H9 (cell line): ENCODE measurements at regions not wholly inside any gene's neighbourhood (a gene's known extent, or its start where the extent isn't known, plus 50 kb on each side); places are given as distances from the start of the nearest gene placed in this dataset.

Experiments
- DNase-seq: peaks from one replicate; pipeline ENCODE4 v3.0.0-alpha.2; 2017
- H2AFZ ChIP-seq: one replicate; pipeline ENCODE4 v1.6.1; 2013; ENCODE audit warnings: mild to moderate bottlenecking, low read length, control low read depth, moderate library complexity
- H2AK5ac ChIP-seq: 2 replicates; pipeline ENCODE4 v1.6.1; 2013; ENCODE audit warnings: low read length, control low read depth, mixed read lengths; ENCODE audit not compliant: insufficient read length
- H2BK120ac ChIP-seq: one replicate; pipeline ENCODE4 v1.6.1; 2013; ENCODE audit warnings: low read depth, mild to moderate bottlenecking, low read length, control low read depth, inconsistent platforms; ENCODE audit not compliant: poor library complexity, severe bottlenecking
- H2BK12ac ChIP-seq: 2 replicates; pipeline ENCODE4 v1.6.1; 2013; ENCODE audit warnings: low read length, control low read depth, mixed read lengths, low read depth; ENCODE audit not compliant: insufficient read length
- H2BK15ac ChIP-seq: 2 replicates; pipeline ENCODE4 v1.6.1; 2013; ENCODE audit warnings: low read depth, low read length, control low read depth
- H2BK20ac ChIP-seq: one replicate; pipeline ENCODE4 v1.6.1; 2013; ENCODE audit warnings: low read depth, mild to moderate bottlenecking, low read length, control low read depth, inconsistent platforms; ENCODE audit not compliant: poor library complexity, severe bottlenecking
- H2BK5ac ChIP-seq: 2 replicates; pipeline ENCODE4 v1.6.1; 2013; ENCODE audit warnings: low read length, control low read depth, mixed read lengths; ENCODE audit not compliant: insufficient read length
- H3K14ac ChIP-seq: 2 replicates; pipeline ENCODE4 v1.6.1; 2013; ENCODE audit warnings: low read length, control low read depth; ENCODE audit not compliant: insufficient read depth
- H3K18ac ChIP-seq: 2 replicates; pipeline ENCODE4 v1.6.1; 2013; ENCODE audit warnings: low read depth, mild to moderate bottlenecking, mixed read lengths, low read length, control low read depth; ENCODE audit not compliant: insufficient read length
- H3K23ac ChIP-seq: 2 replicates; pipeline ENCODE4 v1.6.1; 2013; ENCODE audit warnings: low read length, control low read depth, mixed read lengths, low read depth; ENCODE audit not compliant: insufficient read length
- H3K23me2 ChIP-seq: 2 replicates; pipeline ENCODE4 v1.6.1; 2013; ENCODE audit warnings: low read depth, mild to moderate bottlenecking, mixed read lengths, low read length, control low read depth; ENCODE audit not compliant: insufficient read length, poor library complexity, severe bottlenecking
- H3K27ac ChIP-seq: 2 replicates; pipeline ENCODE4 v1.5.1; 2013; ENCODE audit warnings: low read length, control low read depth, mixed read lengths, low read depth; ENCODE audit not compliant: insufficient read length
- H3K27me3 ChIP-seq: 2 replicates; pipeline ENCODE4 v1.6.1; 2013; ENCODE audit warnings: low read length, control low read depth, inconsistent platforms; ENCODE audit not compliant: insufficient read depth
- H3K4ac ChIP-seq: 2 replicates; pipeline ENCODE4 v1.6.1; 2013; ENCODE audit warnings: low read depth, mild to moderate bottlenecking, control low read depth, inconsistent platforms, low read length, moderate library complexity
- H3K4me1 ChIP-seq: 2 replicates; pipeline ENCODE4 v1.6.1; 2013; ENCODE audit warnings: low read length, control low read depth, inconsistent platforms; ENCODE audit not compliant: insufficient read depth
- H3K4me2 ChIP-seq: 2 replicates; pipeline ENCODE4 v1.6.1; 2013; ENCODE audit warnings: low read length, control low read depth, mixed read lengths; ENCODE audit not compliant: insufficient read length, insufficient read depth
- H3K56ac ChIP-seq: 2 replicates; pipeline ENCODE4 v1.6.1; 2013; ENCODE audit warnings: low read depth, mild to moderate bottlenecking, mixed read lengths, low read length, control low read depth; ENCODE audit not compliant: insufficient read length
- H3K79me1 ChIP-seq: 2 replicates; pipeline ENCODE4 v1.6.1; 2013; ENCODE audit warnings: low read depth, mild to moderate bottlenecking, moderate library complexity, low read length, control low read depth, inconsistent platforms; ENCODE audit not compliant: insufficient read depth, poor library complexity, severe bottlenecking
- H3K79me2 ChIP-seq: 2 replicates; pipeline ENCODE4 v1.6.1; 2013; ENCODE audit warnings: low read length, control low read depth, inconsistent platforms; ENCODE audit not compliant: insufficient read depth
- H3K9ac ChIP-seq: 2 replicates; pipeline ENCODE4 v1.6.1; 2013; ENCODE audit warnings: low read length, control low read depth, mixed read lengths; ENCODE audit not compliant: insufficient read length; ENCODE audit errors: extremely low read depth
- H3K9me3 ChIP-seq: one replicate; pipeline ENCODE4 v1.6.1; 2013; ENCODE audit warnings: low read depth, low read length, inconsistent platforms; ENCODE audit not compliant: control insufficient read depth
- H3T11ph ChIP-seq: one replicate; pipeline ENCODE4 v1.6.1; 2013; ENCODE audit warnings: mild to moderate bottlenecking, low read length, control low read depth, inconsistent platforms
- H4K20me1 ChIP-seq: one replicate; pipeline ENCODE4 v1.6.1; 2013; ENCODE audit not compliant: control insufficient read depth, insufficient read length, insufficient read depth
- H4K5ac ChIP-seq: 2 replicates; pipeline ENCODE4 v1.6.1; 2013; ENCODE audit warnings: low read depth, mild to moderate bottlenecking, mixed read lengths, low read length, control low read depth; ENCODE audit not compliant: insufficient read length
- H4K8ac ChIP-seq: replicated peaks from 2 replicates; pipeline ENCODE4 v1.6.1; 2013; ENCODE audit warnings: low read length, control low read depth, mixed read lengths, low read depth; ENCODE audit not compliant: insufficient read length
- H4K91ac ChIP-seq: 2 replicates; pipeline ENCODE4 v1.6.1; 2013; ENCODE audit warnings: low read depth, mild to moderate bottlenecking, moderate library complexity, mixed read lengths, low read length, control low read depth; ENCODE audit not compliant: insufficient read length
- H3K27ac Mint-ChIP-seq, 3 experiments: 2 replicates in 2 of 3; 3 replicates in 1 of 3; pipeline ENCODE4 v1.8.0; 2020 to 2021; ENCODE audit warnings: mixed read lengths in 3 of 3, mild to moderate bottlenecking in 1 of 3, moderate library complexity in 1 of 3
- H3K27me3 Mint-ChIP-seq: 2 replicates; pipeline ENCODE4 v1.8.0; 2021; ENCODE audit warnings: low read depth, mild to moderate bottlenecking, moderate library complexity, mixed read lengths
- H3K36me3 Mint-ChIP-seq, 3 experiments: 2 replicates in 2 of 3; 3 replicates in 1 of 3; pipeline ENCODE4 v1.8.0; 2020 to 2021; ENCODE audit warnings: low read depth in 3 of 3, mixed read lengths in 3 of 3; ENCODE audit not compliant: insufficient read depth in 1 of 3
- H3K4me1 Mint-ChIP-seq, 2 experiments: 2 replicates each; pipeline ENCODE4 v1.8.0; 2020; ENCODE audit warnings: mixed read lengths in 2 of 2
- H3K4me3 Mint-ChIP-seq, 2 experiments: 2 replicates in 1 of 2; 3 replicates in 1 of 2; pipeline ENCODE4 v1.8.0; 2020 to 2021; ENCODE audit warnings: mild to moderate bottlenecking in 2 of 2, mixed read lengths in 2 of 2, moderate library complexity in 1 of 2
- H3K9me3 Mint-ChIP-seq, 2 experiments: 2 replicates in 1 of 2; 3 replicates in 1 of 2; pipeline ENCODE4 v1.8.0; 2020; ENCODE audit warnings: mild to moderate bottlenecking in 2 of 2, mixed read lengths in 2 of 2, moderate library complexity in 1 of 2
- CTCF ChIP-seq: fragments of 200-600 bp; sonication (generic); conservative IDR thresholded peaks from 3 replicates; pipeline ENCODE4 v1.8.0; 2021; ENCODE audit warnings: antibody characterized with exemption, mild to moderate bottlenecking
- WGBS: extraction: QIAGEN DNeasy Blood & Tissue Kit; methylation state at CpG from one replicate; pipeline ENCODE4 v1.1.7; 2013; ENCODE audit warnings: missing lambda C conversion rate, low lambda C conversion rate, mixed read lengths; ENCODE audit not compliant: insufficient read length; ENCODE audit errors: extremely low coverage; 5-methylcytosine and 5-hydroxymethylcytosine counted together

- no peak for DNase-seq
- Histone ChIP-seq H4K8ac (no peak overlapping the region), H3K9ac (no peak overlapping the region), H3K23ac (no peak overlapping the region), H3K4me1 (no peaks in the 10 kb centered on the region), H3K14ac (no peak overlapping the region), H2AFZ (no peak overlapping the region), H3T11ph (no peak overlapping the region), H2BK20ac (no peak overlapping the region), H2BK15ac (no peak overlapping the region), H3K56ac (no peak overlapping the region), H2BK12ac (no peak overlapping the region), H3K18ac (no peak overlapping the region), H3K4me2 (no peak overlapping the region), H2AK5ac (no peak overlapping the region), H3K23me2 (no peaks in the 10 kb centered on the region), H2BK120ac (no peak overlapping the region), H2BK5ac (no peak overlapping the region), H4K91ac (no peak overlapping the region), H4K20me1 (no peaks in the 10 kb centered on the region), H3K27ac (no peak overlapping the region), H3K4ac (no peak overlapping the region), H3K27me3 (no peaks in the 10 kb centered on the region), H3K79me1 (no peaks in the 10 kb centered on the region), H4K5ac (no peak overlapping the region), H3K9me3 (no peaks in the 10 kb centered on the region), H3K79me2 (no peaks in the 10 kb centered on the region)
- no peaks in the 10 kb centered on the region; the same call in none of the 2 replicates for H3K27me3 Mint-ChIP-seq
- no CpG with 5 or more reads among the region's 3 CpGs for WGBS
- no peaks in the 10 kb centered on the region for H3K36me3 Mint-ChIP-seq
- peaks cover 3 to 4% of the 10 kb centered on the region in 2 experiments; a peak in 3 of 5 replicates for H3K9me3 Mint-ChIP-seq
- no peak overlapping the region for H3K4me3 Mint-ChIP-seq
- H3K27ac Mint-ChIP-seq = no peak overlapping the region
- TF ChIP-seq CTCF = no peak
- H3K4me1 Mint-ChIP-seq = peaks cover 0 to 5% of the 10 kb centered on the region in 2 experiments; a peak in 1 of 4 replicates
These were observed 121.2 kb upstream of the PTPN3 start for GRCh38 chr9:109619310-109619709.
